H1 (cell line): ENCODE measurements at regions not wholly inside any gene's neighbourhood (a gene's known extent, or its start where the extent isn't known, plus 50 kb on each side); places are given as distances from the start of the nearest gene placed in this dataset.
A peak's percentile ranks its signal among the peaks of the same experiment; 100 is the strongest.

Experiments
- CTCF ChIA-PET: fragments of 300-600 bp; sonication (Branson Sonifier 250); formaldehyde crosslinking; loops from one replicate; lab custom pipeline; 2021; ENCODE audit not compliant: partially characterized antibody; lab: Charles Lee
- POLR2A ChIA-PET: fragments of 300-600 bp; sonication (Branson Sonifier 250); formaldehyde crosslinking; loops from one replicate; lab custom pipeline; 2021; ENCODE audit warnings: inconsistent platforms; ENCODE audit not compliant: partially characterized antibody; lab: Charles Lee
- DNase-seq, 2 experiments: peaks; one replicate each; pipeline versions ENCODE4 v3.0.0 to v3.0.0-alpha.2; 2010 to 2022; ENCODE audit warnings: low spot score in 2 of 2, low read depth in 1 of 2, mixed read lengths in 1 of 2
- FAIRE-seq: peaks from 2 replicates; lab custom pipeline; 2011; peaks lifted over from hg19 to GRCh38; lab: Jason Lieb, UNC
- H2AFZ ChIP-seq: 2 replicates; pipeline ENCODE4 v1.8.1; 2012; ENCODE audit warnings: low read length, inconsistent platforms
- H2AK5ac ChIP-seq: 2 replicates; pipeline ENCODE4 v1.6.1; 2013; ENCODE audit warnings: low read depth, low read length
- H2BK120ac ChIP-seq: replicated peaks from 2 replicates; pipeline ENCODE3; 2013; ENCODE audit warnings: low read depth, low read length, inconsistent platforms
- H2BK12ac ChIP-seq: 2 replicates; pipeline ENCODE4 v1.6.1; 2013; ENCODE audit warnings: low read depth, low read length
- H2BK15ac ChIP-seq: 2 replicates; pipeline ENCODE4 v1.6.1; 2013; ENCODE audit warnings: low read length
- H2BK20ac ChIP-seq: 2 replicates; pipeline ENCODE4 v1.6.1; 2013; ENCODE audit warnings: low read length
- H2BK5ac ChIP-seq: 2 replicates; pipeline ENCODE4 v1.6.1; 2013; ENCODE audit warnings: low read depth, low read length
- H3K14ac ChIP-seq: 2 replicates; pipeline ENCODE4 v1.6.1; 2013; ENCODE audit warnings: inconsistent platforms; ENCODE audit not compliant: insufficient read length
- H3K18ac ChIP-seq: 2 replicates; pipeline ENCODE4 v1.6.1; 2013; ENCODE audit warnings: low read length; ENCODE audit errors: extremely low read depth
- H3K23ac ChIP-seq: 2 replicates; pipeline ENCODE4 v1.6.1; 2013; ENCODE audit warnings: inconsistent platforms; ENCODE audit not compliant: insufficient read length
- H3K23me2 ChIP-seq: 2 replicates; pipeline ENCODE4 v1.6.1; 2013; ENCODE audit warnings: low read depth, low read length
- H3K27ac ChIP-seq: 2 replicates; pipeline ENCODE4 v1.6.1; 2011; ENCODE audit warnings: low read depth, low read length, inconsistent platforms
- H3K27me3 ChIP-seq, 4 experiments: replicated peaks in 1 of 4; 1 replicate in 1 of 4; 2 replicates in 3 of 4; pipeline versions ENCODE4 v1.6.1 to v1.8.1; 2011 to 2013; ENCODE audit warnings: low read length in 3 of 4, mild to moderate bottlenecking in 3 of 4, inconsistent platforms in 2 of 4, mixed read lengths in 2 of 4, moderate library complexity in 1 of 4; ENCODE audit not compliant: control insufficient read depth in 3 of 4, insufficient read depth in 3 of 4; ENCODE audit errors: extremely low read depth in 1 of 4
- H3K36me3 ChIP-seq, 4 experiments: 2 replicates each; pipeline versions ENCODE4 v1.6.1 to v1.8.1; 2011 to 2013; ENCODE audit warnings: mild to moderate bottlenecking in 4 of 4, low read length in 3 of 4, moderate library complexity in 2 of 4, control low read depth in 1 of 4, inconsistent platforms in 1 of 4; ENCODE audit not compliant: insufficient read depth in 4 of 4, control insufficient read depth in 2 of 4
- H3K4ac ChIP-seq: replicated peaks from 2 replicates; pipeline ENCODE3; 2013; ENCODE audit warnings: low read length, low read depth, mixed read lengths, inconsistent platforms; ENCODE audit not compliant: insufficient read length
- H3K4me1 ChIP-seq, 4 experiments: replicated peaks in 1 of 4; 1 replicate in 1 of 4; 2 replicates in 3 of 4; pipeline versions ENCODE4 v1.6.1 to v1.8.1; 2011 to 2013; ENCODE audit warnings: low read length in 3 of 4, inconsistent platforms in 2 of 4, mixed read lengths in 1 of 4; ENCODE audit not compliant: insufficient read depth in 4 of 4, control insufficient read depth in 3 of 4
- H3K4me2 ChIP-seq, 2 experiments: 2 replicates each; pipeline versions ENCODE4 v1.6.1 to v1.8.1; 2011 to 2013; ENCODE audit warnings: low read depth in 2 of 2, low read length in 2 of 2, control low read depth in 1 of 2, inconsistent platforms in 1 of 2, mild to moderate bottlenecking in 1 of 2; ENCODE audit not compliant: insufficient read depth in 1 of 2
- H3K4me3 ChIP-seq, 4 experiments: fragments of 200-600, 300-600 bp in 1 of 4; sonication (generic), shearing (Covaris generic), sonication (Bioruptor Twin) in 1 of 4; 2 replicates each; pipeline versions ENCODE4 v1.5.1 to v1.8.1; 2011 to 2016; ENCODE audit warnings: low read length in 4 of 4, low read depth in 3 of 4, control low read depth in 2 of 4, inconsistent platforms in 2 of 4, mild to moderate bottlenecking in 2 of 4, mixed read lengths in 1 of 4, moderate library complexity in 1 of 4; ENCODE audit not compliant: insufficient read depth in 2 of 4; ENCODE audit errors: extremely low read depth in 1 of 4
- H3K56ac ChIP-seq: replicated peaks from 2 replicates; pipeline ENCODE3; 2013; ENCODE audit warnings: low read depth, mild to moderate bottlenecking, mixed read lengths, low read length, inconsistent platforms; ENCODE audit not compliant: insufficient read length
- H3K79me1 ChIP-seq: 2 replicates; pipeline ENCODE4 v1.6.1; 2013; ENCODE audit warnings: low read depth, low read length, control low read depth
- H3K79me2 ChIP-seq, 2 experiments: 2 replicates each; pipeline versions ENCODE4 v1.6.1 to v1.8.1; 2012 to 2013; ENCODE audit warnings: low read length in 2 of 2, mild to moderate bottlenecking in 2 of 2, inconsistent platforms in 1 of 2; ENCODE audit not compliant: insufficient read depth in 2 of 2, control insufficient read depth in 1 of 2
- H3K9ac ChIP-seq, 4 experiments: replicated peaks in 1 of 4; 1 replicate in 1 of 4; 2 replicates in 3 of 4; pipeline versions ENCODE4 v1.6.1 to v1.8.1; 2011 to 2013; ENCODE audit warnings: low read depth in 3 of 4, low read length in 3 of 4, control low read depth in 2 of 4, mild to moderate bottlenecking in 2 of 4, moderate library complexity in 2 of 4, inconsistent platforms in 1 of 4; ENCODE audit errors: extremely low read depth in 1 of 4
- H3K9me3 ChIP-seq, 2 experiments: 2 replicates each; pipeline versions ENCODE4 v1.6.1 to v1.8.1; 2012 to 2013; ENCODE audit warnings: mild to moderate bottlenecking in 2 of 2, moderate library complexity in 2 of 2, control low read depth in 1 of 2, inconsistent platforms in 1 of 2, low read depth in 1 of 2, low read length in 1 of 2, mixed read lengths in 1 of 2; ENCODE audit not compliant: insufficient read depth in 2 of 2
- H4K20me1 ChIP-seq, 2 experiments: replicated peaks in 1 of 2; 2 replicates each; pipeline versions ENCODE3 to v1.8.1; 2011 to 2013; ENCODE audit warnings: inconsistent platforms in 2 of 2, low read length in 2 of 2, mild to moderate bottlenecking in 1 of 2; ENCODE audit not compliant: insufficient read depth in 2 of 2, control insufficient read depth in 1 of 2
- H4K5ac ChIP-seq: 2 replicates; pipeline ENCODE4 v1.6.1; 2013; ENCODE audit warnings: low read length, low read depth, mixed read lengths, inconsistent platforms; ENCODE audit not compliant: insufficient read length
- H4K8ac ChIP-seq: 2 replicates; pipeline ENCODE4 v1.8.0; 2013; ENCODE audit warnings: mild to moderate bottlenecking, moderate library complexity, low read length, inconsistent platforms; ENCODE audit not compliant: insufficient read depth; ENCODE audit errors: extremely low read depth
- H4K91ac ChIP-seq: replicated peaks from 2 replicates; pipeline ENCODE3; 2013; ENCODE audit warnings: low read length, mixed read lengths, inconsistent platforms; ENCODE audit not compliant: insufficient read length
- CHD1 ChIP-seq: IDR thresholded peaks from 2 replicates; pipeline ENCODE4 v1.6.1; 2012; ENCODE audit warnings: low read depth, low read length, improper control_type of control experiment
- CHD2 ChIP-seq: IDR thresholded peaks from 2 replicates; pipeline ENCODE4 v1.6.1; 2012; ENCODE audit warnings: low read length, improper control_type of control experiment
- CTBP2 ChIP-seq: IDR thresholded peaks from 2 replicates; pipeline ENCODE4 v1.7.0; 2011; ENCODE audit warnings: borderline replicate concordance, mild to moderate bottlenecking, moderate library complexity, mixed read lengths, low read length; ENCODE audit not compliant: insufficient read depth, insufficient read length
- KDM4A ChIP-seq: IDR thresholded peaks from one replicate; pipeline ENCODE4 v1.7.1; 2012; ENCODE audit warnings: low read depth, mild to moderate bottlenecking, moderate library complexity, low read length, inconsistent platforms; ENCODE audit not compliant: severe bottlenecking
- NANOG ChIP-seq: IDR thresholded peaks from 2 replicates; pipeline ENCODE4 v1.6.1; 2011; ENCODE audit warnings: low read length, low read depth, mild to moderate bottlenecking, inconsistent platforms; ENCODE audit not compliant: insufficient read depth, poor library complexity, severe bottlenecking
- POLR2A ChIP-seq, 2 experiments: IDR thresholded peaks; 1 replicate in 1 of 2; 2 replicates in 1 of 2; pipeline ENCODE4 v1.6.1; 2011; ENCODE audit warnings: low read depth in 2 of 2, low read length in 2 of 2, mild to moderate bottlenecking in 2 of 2; ENCODE audit errors: control extremely low read depth in 1 of 2
- RBBP5 ChIP-seq: IDR thresholded peaks from 2 replicates; pipeline ENCODE4 v1.7.1; 2012; ENCODE audit warnings: low read depth, mild to moderate bottlenecking, inconsistent platforms, low read length, moderate library complexity, borderline replicate concordance
- SIRT6 ChIP-seq: IDR thresholded peaks from one replicate; pipeline ENCODE4 v1.7.1; 2012; ENCODE audit warnings: low read length, inconsistent platforms
- SIX5 ChIP-seq: IDR thresholded peaks from 2 replicates; pipeline ENCODE4 v1.6.1; 2011; ENCODE audit warnings: mild to moderate bottlenecking, low read depth, low read length
- SP1 ChIP-seq: IDR thresholded peaks from 2 replicates; pipeline ENCODE4 v1.6.1; 2011; ENCODE audit warnings: low read depth, low read length
- SP2 ChIP-seq: IDR thresholded peaks from 2 replicates; pipeline ENCODE4 v1.6.1; 2012; ENCODE audit warnings: mild to moderate bottlenecking, low read length, inconsistent platforms
- TAF1 ChIP-seq: IDR thresholded peaks from 2 replicates; pipeline ENCODE4 v1.6.1; 2011; ENCODE audit warnings: mild to moderate bottlenecking, low read depth, low read length
- TAF7 ChIP-seq: optimal IDR thresholded peaks from 2 replicates; pipeline ENCODE3; 2011; ENCODE audit warnings: low read depth, mild to moderate bottlenecking, inconsistent platforms, low read length, moderate library complexity, borderline replicate concordance
- YY1 ChIP-seq: IDR thresholded peaks from 2 replicates; pipeline ENCODE4 v1.6.1; 2011; ENCODE audit warnings: low read depth, mild to moderate bottlenecking, low read length
- WGBS, 2 experiments: shearing (Covaris generic) in 1 of 2; methylation state at CpG; one replicate each; pipeline versions ENCODE4 v1.1.6 to v1.1.7; 2013 to 2015; ENCODE audit warnings: low lambda C conversion rate in 2 of 2, mixed read lengths in 2 of 2, inconsistent platforms in 1 of 2, low coverage in 1 of 2, missing lambda C conversion rate in 1 of 2; ENCODE audit not compliant: insufficient replicate concordance in 2 of 2, insufficient coverage in 1 of 2, insufficient read length in 1 of 2; ENCODE audit errors: extremely low coverage in 1 of 2, missing lambda C conversion rate in 1 of 2; 5-methylcytosine and 5-hydroxymethylcytosine counted together

GRCh38 chr2:226652983-226653765, 146.4 kb downstream of the IRS1 start:
- no peak overlapping the region for H2BK5ac ChIP-seq
- 0 out of 2 replicates have a peak overlapping the region, but pooled peaks have one; percentile 22 for H2BK20ac ChIP-seq
- H2BK12ac ChIP-seq: no peak overlapping the region
- no peaks in the 10 kb centered on the region for H4K20me1 ChIP-seq
- no peak overlapping the region for H4K5ac ChIP-seq
- ChIA-PET POLR2A (interaction anchor here (0.8 kb wide), 1 partner anchor 147 kb away, joined by 3 read pairs; no protein-coding TSS in a partner anchor), CTCF (interaction anchor here (1.0 to 1.3 kb wide), 4 partner anchors 19 to 141 kb away, joined by 3 to 4 read pairs (median 3); no protein-coding TSS in a partner anchor)
- H3K18ac ChIP-seq: no peak overlapping the region
- DNase-seq (no peak), FAIRE-seq (no peak)
- H3K79me1 ChIP-seq: no peaks in the 10 kb centered on the region
- no peak overlapping the region for H3K4ac ChIP-seq
- H3K4me3 ChIP-seq: no peak overlapping the region
- no peak overlapping the region for H3K27ac ChIP-seq
- H2AFZ ChIP-seq: no peak overlapping the region
- no peak overlapping the region for H3K14ac ChIP-seq
- H3K27me3 ChIP-seq: no peaks in the 10 kb centered on the region
- no peak overlapping the region for H2AK5ac ChIP-seq
- 94% methylated on average over 1 of the region's 1 CpG; no CpG with 5 or more reads in 1 of the 2 experiments for WGBS, 2 experiments
- H3K9me3 ChIP-seq: peaks cover 7 to 8% of the 10 kb centered on the region in 2 experiments; a peak in 3 of 4 replicates
- no peaks in the 10 kb centered on the region for H3K36me3 ChIP-seq
- no peak overlapping the region for H4K8ac ChIP-seq
- peaks cover 0 to 10% (median 5%) of the 10 kb centered on the region in 4 experiments; a peak in 5 of 7 replicates for H3K4me1 ChIP-seq
- no peak overlapping the region for H2BK120ac ChIP-seq
- no peaks in the 10 kb centered on the region for H3K23me2 ChIP-seq
- no peak overlapping the region for H3K56ac ChIP-seq
- H3K9ac ChIP-seq: no peak overlapping the region
- H3K4me2 ChIP-seq: no peak overlapping the region
- no peak overlapping the region for H2BK15ac ChIP-seq
- no peak overlapping the region for H3K23ac ChIP-seq
- no peak overlapping the region for H4K91ac ChIP-seq
- H3K79me2 ChIP-seq: no peaks in the 10 kb centered on the region
- no peak for TF ChIP-seq KDM4A
- no peak for TF ChIP-seq SP1
- TF ChIP-seq CHD2: no peak
- TF ChIP-seq SIX5: no peak
- TF ChIP-seq SIRT6: no peak
- no peak for TF ChIP-seq TAF7
- no peak for TF ChIP-seq SP2
- TF ChIP-seq NANOG: no peak
- no peak for TF ChIP-seq TAF1
- no peak for TF ChIP-seq POLR2A (IDR thresholded peaks at IDR 0.05; ENCODE audit: control extremely low read depth in 1 of 2, low read depth in 2 of 2, low read length in 2 of 2)
- TF ChIP-seq RBBP5: no peak
- TF ChIP-seq CHD1: no peak
- TF ChIP-seq YY1: no peak
- no peak for TF ChIP-seq CTBP2
